Aorta (tissue), 5 donors: ENCODE measurements at regions not wholly inside any gene's neighbourhood (a gene's known extent, or its start where the extent isn't known, plus 50 kb on each side); places are given as distances from the start of the nearest gene placed in this dataset.
A peak's percentile ranks its signal among the peaks of the same experiment; 100 is the strongest.

Experiments
- ATAC-seq: fragments of 200-7000 bp; cut with Tn5 transposase; one replicate; pipeline ENCODE4 v1.9.1; 2022; ENCODE audit warnings: moderate library complexity; ENCODE audit not compliant: low FRiP score
- DNase-seq, 2 donors: peaks; one replicate each; pipeline ENCODE4 v3.0.0-alpha.2; 2020
- H3K27ac ChIP-seq, 2 donors: one replicate each; pipeline ENCODE4 v1.5.1; 2013; ENCODE audit warnings: low read length in 2 of 2, mild to moderate bottlenecking in 2 of 2, moderate library complexity in 2 of 2, control low read depth in 1 of 2, inconsistent platforms in 1 of 2, low read depth in 1 of 2
- H3K27me3 ChIP-seq, 2 donors: one replicate each; pipeline ENCODE4 v1.6.1; 2013; ENCODE audit warnings: control low read depth in 1 of 2, low read length in 1 of 2, mild to moderate bottlenecking in 1 of 2, moderate library complexity in 1 of 2; ENCODE audit not compliant: insufficient read depth in 2 of 2, control insufficient read depth in 1 of 2
- H3K36me3 ChIP-seq, 2 donors: one replicate each; pipeline ENCODE4 v1.6.1; 2013; ENCODE audit warnings: control low read depth in 1 of 2, low read length in 1 of 2, mild to moderate bottlenecking in 1 of 2; ENCODE audit not compliant: insufficient read depth in 2 of 2, control insufficient read depth in 1 of 2
- H3K4me1 ChIP-seq, 2 donors: one replicate each; pipeline ENCODE4 v1.6.1; 2013; ENCODE audit warnings: low read length in 2 of 2, control low read depth in 1 of 2, mild to moderate bottlenecking in 1 of 2, moderate library complexity in 1 of 2; ENCODE audit not compliant: insufficient read depth in 2 of 2, control insufficient read depth in 1 of 2
- H3K4me3 ChIP-seq, 2 donors: one replicate each; pipeline ENCODE4 v1.5.1; 2013; ENCODE audit warnings: low read length in 2 of 2, control low read depth in 1 of 2, mild to moderate bottlenecking in 1 of 2
- H3K9me3 ChIP-seq: one replicate; pipeline ENCODE4 v1.6.1; 2013; ENCODE audit warnings: mild to moderate bottlenecking, low read length; ENCODE audit not compliant: control insufficient read depth
- WGBS, 2 donors: extraction: QIAGEN DNeasy Blood & Tissue Kit; methylation state at CpG; one replicate each; pipeline ENCODE4 v1.1.7; 2013; 5-methylcytosine and 5-hydroxymethylcytosine counted together
- intact Hi-C, 2 donors: fragments of 100-400 bp; cut with DNase I; formaldehyde crosslinking; loops; one replicate each; pipeline versions ENCODE4 v1.14.2 to v1.15.0; 2022
- donor health status: healthy with polysubstance abuse.
- donor health status: Bipolar disorder and iron deficiency.
- donor health status: DM: no; HTN: no; CAD: no.
- donor health status: DM: no; HTN: no; CAD: no.
- donor health status: DM: yes; HTN: yes; CAD: no.

DNA sequence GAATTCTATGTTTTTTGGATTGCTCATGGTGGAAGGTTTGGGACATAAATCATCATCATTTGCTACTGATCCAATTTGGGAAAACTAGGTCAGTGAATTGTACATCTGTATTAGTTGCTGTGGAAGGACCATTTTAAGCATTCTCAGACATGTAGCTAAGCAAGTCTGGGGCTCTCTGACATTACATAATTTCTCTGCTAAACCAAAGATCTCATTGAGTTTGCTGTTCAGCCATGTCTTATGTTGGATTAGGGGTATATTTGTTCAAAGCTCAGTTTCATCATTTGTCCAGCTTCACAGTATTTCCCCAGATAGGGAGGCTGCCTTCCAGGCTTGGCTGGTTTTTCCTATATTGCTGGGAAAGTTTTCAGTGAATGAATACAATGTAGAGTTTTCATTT, 399.7 kb downstream of the MTX2 start:
- Histone ChIP-seq H3K36me3 (no peaks in the 10 kb centered on the region), H3K27ac (no peak overlapping the region), H3K4me1 (peaks cover 2 to 3% of the 10 kb centered on the region in 2 donors), H3K27me3 (no peaks in the 10 kb centered on the region), H3K9me3 (no peaks in the 10 kb centered on the region), H3K4me3 (no peak overlapping the region)
- ATAC-seq (peak; percentile 74), DNase-seq (no peak)
- intact Hi-C loops, result loop anchor here in 1 of 2 donors (5.0 kb wide), 1 partner anchor 143 kb away; no protein-coding TSS in a partner anchor

DNA sequence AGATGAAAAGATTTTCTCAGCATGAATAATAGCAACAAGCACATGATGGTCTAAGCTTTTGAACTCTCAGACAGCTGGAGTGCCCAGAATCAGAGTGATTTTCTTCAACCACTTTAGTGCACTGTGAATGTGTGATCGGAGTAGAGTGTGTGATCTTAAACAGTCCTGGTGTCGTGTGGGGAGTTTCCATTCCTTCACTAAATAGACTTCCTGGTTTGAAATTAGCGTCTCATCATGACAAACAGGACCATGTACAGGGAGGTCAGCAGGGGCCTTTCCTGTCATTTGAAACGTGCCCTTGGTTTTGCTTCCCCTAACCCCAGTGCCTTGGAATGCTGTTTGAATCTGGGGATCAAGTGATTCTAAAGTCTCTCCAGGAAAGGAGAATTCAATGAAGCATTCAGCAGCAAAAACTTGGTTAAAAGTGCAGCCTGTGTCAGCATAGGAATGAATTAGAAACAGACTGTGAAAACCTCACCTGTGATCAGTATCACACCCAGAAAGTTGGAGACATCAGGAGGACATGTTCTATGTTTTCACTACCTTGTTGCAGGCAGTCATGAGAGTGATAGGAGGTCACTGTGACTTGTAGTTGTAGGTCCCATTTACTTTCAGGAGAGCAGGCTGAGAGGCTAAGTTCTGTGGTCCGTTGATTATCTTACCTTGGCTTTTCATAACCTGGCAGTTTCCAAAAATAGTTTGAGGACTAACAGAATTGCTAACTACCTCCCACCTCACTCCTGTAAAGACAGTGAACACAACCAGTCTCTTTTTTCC, 400.3 kb downstream of the MTX2 start:
- H3K36me3 ChIP-seq, result no peaks in the 10 kb centered on the region
- H3K4me3 ChIP-seq, result no peak overlapping the region
- peak; percentile 81 for ATAC-seq
- peak overlapping the region in 1 of 2 donors; percentile 67 for H3K27ac ChIP-seq
- intact Hi-C loops, result loop anchor here in 1 of 2 donors (5.0 kb wide), 1 partner anchor 143 kb away; no protein-coding TSS in a partner anchor
- H3K4me1 ChIP-seq, result peaks cover 2 to 3% of the 10 kb centered on the region in 2 donors
- no peaks in the 10 kb centered on the region for H3K9me3 ChIP-seq
- WGBS, 2 donors, result 9 to 12% methylated on average over 5 of the region's 5 CpGs
- no peak for DNase-seq
- H3K27me3 ChIP-seq, result no peaks in the 10 kb centered on the region

DNA sequence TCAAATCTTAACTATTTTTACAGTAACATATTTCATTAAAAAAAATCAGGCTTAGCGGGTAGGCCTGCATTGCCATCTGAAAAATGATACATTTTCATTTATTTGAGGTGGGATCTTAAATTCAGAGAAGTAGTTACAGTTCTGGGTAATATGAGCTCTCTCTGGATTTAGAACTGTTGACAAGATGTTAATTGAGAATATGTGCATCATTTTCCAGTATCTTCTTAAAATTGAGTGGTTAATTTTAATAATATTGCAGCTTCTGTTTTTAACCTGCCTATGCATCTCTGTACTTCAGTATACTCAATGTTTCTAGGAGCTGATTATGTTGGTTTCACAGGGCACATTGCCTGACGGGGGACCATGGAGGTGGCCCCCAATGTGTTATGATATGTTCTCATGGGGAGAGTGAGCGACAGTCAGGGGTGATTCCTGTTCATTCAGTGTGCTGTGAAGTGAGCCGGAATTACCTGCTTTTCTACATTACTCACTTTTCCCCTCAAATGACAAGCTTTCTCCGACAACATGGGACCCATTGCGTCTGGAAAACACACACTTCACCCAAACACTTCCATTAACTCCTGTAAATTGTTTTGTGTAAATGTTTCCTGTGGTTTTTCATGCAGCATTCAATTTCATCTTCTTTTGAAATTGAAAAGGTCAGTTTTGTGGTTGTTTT, 406.2 kb downstream of the MTX2 start:
- DNase-seq (no peak), ATAC-seq (no peak)
- 93 to 96% methylated on average over 6 of the region's 6 CpGs for WGBS, 2 donors
- Histone ChIP-seq H3K27me3 (no peaks in the 10 kb centered on the region), H3K9me3 (no peaks in the 10 kb centered on the region), H3K27ac (no peak overlapping the region), H3K4me1 (no peaks in the 10 kb centered on the region), H3K4me3 (no peak overlapping the region), H3K36me3 (no peaks in the 10 kb centered on the region)
- intact Hi-C loops, result no loop called here

DNA sequence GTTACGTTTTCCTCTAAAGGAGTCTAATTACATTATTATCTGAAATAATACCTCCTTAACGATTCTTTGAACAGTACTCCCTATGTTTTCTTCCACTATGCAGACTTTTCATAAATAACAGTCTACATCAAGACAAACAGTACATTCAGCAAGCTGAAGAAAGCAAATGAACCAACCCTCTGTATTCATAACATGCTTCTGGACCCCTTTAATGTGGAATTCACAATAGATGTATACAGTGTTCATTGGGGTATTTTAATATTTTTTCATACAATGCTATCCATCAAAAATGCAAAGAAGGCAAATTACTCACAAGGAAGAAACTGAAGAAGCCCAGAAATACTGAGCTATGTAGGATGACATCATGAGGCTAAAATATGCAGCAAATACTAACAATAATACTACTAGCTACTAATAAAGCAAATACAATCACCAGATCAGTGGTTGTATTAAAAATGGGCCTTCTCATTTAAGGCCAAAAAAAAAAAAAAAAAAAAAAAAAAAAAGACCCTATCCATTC, 408.6 kb downstream of the MTX2 start:
- no peaks in the 10 kb centered on the region for H3K4me1 ChIP-seq
- WGBS, 2 donors, result 81 to 85% methylated on average over 2 of the region's 2 CpGs
- H3K27ac ChIP-seq, result no peak overlapping the region
- no peaks in the 10 kb centered on the region for H3K9me3 ChIP-seq
- ATAC-seq, result no peak
- DNase-seq, result no peak
- H3K27me3 ChIP-seq, result no peaks in the 10 kb centered on the region
- intact Hi-C loops, result no loop called here
- no peaks in the 10 kb centered on the region for H3K36me3 ChIP-seq
- no peak overlapping the region for H3K4me3 ChIP-seq

DNA sequence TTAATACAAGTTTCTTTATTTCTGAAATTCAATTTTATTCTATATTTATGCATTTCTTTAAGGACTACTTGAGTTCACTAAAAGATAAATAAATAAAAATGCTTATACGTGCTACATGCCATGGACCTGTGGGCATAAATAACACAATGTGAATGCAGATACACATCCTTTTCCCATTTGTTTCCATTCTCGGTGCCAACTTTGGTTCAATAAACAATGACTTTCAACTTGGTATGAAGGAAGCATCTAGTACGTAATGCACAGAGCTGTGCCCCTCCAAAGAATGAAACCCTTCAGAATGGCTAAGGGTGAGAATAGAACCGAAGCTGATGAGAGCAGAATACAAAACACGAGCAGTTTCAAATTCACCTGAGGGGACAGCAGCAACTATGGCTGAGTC, 409.3 kb downstream of the MTX2 start:
- intact Hi-C loops, result no loop called here
- WGBS, 2 donors, result 83 to 86% methylated on average over 5 of the region's 5 CpGs
- H3K4me3 ChIP-seq, result no peak overlapping the region

GRCh38 chr2:176679061-176679669, 409.9 kb downstream of the MTX2 start:
- H3K27me3 ChIP-seq, result no peaks in the 10 kb centered on the region
- no peak for DNase-seq
- H3K9me3 ChIP-seq, result no peaks in the 10 kb centered on the region
- H3K27ac ChIP-seq, result no peak overlapping the region
- H3K4me1 ChIP-seq, result no peaks in the 10 kb centered on the region
- intact Hi-C loops, result no loop called here
- ATAC-seq, result no peak
- no peak overlapping the region for H3K4me3 ChIP-seq
- 72 to 76% methylated on average over 2 of the region's 2 CpGs for WGBS, 2 donors
- H3K36me3 ChIP-seq, result no peaks in the 10 kb centered on the region

More for the DNA sequence above, 409.3 kb downstream of the MTX2 start:
- no peak for DNase-seq
- Histone ChIP-seq H3K27ac (no peak overlapping the region), H3K36me3 (no peaks in the 10 kb centered on the region), H3K9me3 (no peaks in the 10 kb centered on the region), H3K27me3 (no peaks in the 10 kb centered on the region), H3K4me1 (no peaks in the 10 kb centered on the region)
- ATAC-seq, result no peak

DNA sequence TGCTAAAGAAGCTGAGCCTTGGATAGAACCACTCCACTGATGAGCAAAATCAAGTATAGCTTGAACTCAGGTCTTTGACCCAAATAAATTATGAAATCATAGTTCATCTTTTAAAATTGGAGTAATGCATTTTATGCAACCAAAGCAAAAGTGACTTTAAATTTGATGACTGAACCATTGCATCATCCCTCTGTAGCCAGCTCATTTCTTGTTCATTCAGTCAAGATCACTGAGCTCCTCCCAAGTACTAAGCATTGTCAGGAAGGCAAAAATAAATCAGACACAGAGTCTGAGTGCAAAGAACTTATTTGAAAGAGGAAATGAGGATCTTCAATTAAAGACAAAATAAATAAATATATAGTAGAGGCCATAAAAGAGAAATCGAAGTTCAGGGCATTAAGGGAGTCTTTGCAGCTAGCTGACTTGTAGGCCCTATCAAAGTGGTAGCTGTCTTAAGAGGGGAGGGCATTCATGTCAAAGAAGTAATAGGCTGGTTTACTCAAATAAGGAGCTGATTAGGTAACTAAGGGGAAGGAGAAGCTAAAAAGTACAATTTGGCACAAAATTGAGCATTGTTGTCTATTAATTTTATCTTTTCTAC, 411.8 kb downstream of the MTX2 start:
- ATAC-seq, result no peak
- no peak overlapping the region for H3K27ac ChIP-seq

GRCh38 chr2:176681584-176682115, 412.4 kb downstream of the MTX2 start:
- no peak overlapping the region for H3K27ac ChIP-seq
- H3K4me1 ChIP-seq, result no peaks in the 10 kb centered on the region
- ATAC-seq, result no peak
- no peak overlapping the region for H3K4me3 ChIP-seq
- no peaks in the 10 kb centered on the region for H3K36me3 ChIP-seq
- H3K9me3 ChIP-seq, result no peaks in the 10 kb centered on the region
- intact Hi-C loops, result no loop called here
- no peak for DNase-seq
- WGBS, 2 donors, result 41 to 62% methylated on average over 1 of the region's 1 CpG
- H3K27me3 ChIP-seq, result no peaks in the 10 kb centered on the region

More for the DNA sequence above, 411.8 kb downstream of the MTX2 start:
- Histone ChIP-seq H3K36me3 (no peaks in the 10 kb centered on the region), H3K9me3 (no peaks in the 10 kb centered on the region), H3K4me1 (no peaks in the 10 kb centered on the region), H3K4me3 (no peak overlapping the region), H3K27me3 (no peaks in the 10 kb centered on the region)
- DNase-seq, result no peak
- 94 to 100% methylated on average over 1 of the region's 1 CpG for WGBS, 2 donors
- intact Hi-C loops, result no loop called here
